ENCODE measurements at regions not wholly inside any gene's neighbourhood (a gene's known extent, or its start where the extent isn't known, plus 50 kb on each side); places are given as distances from the start of the nearest gene placed in this dataset.

GRCh38 chr4:81564025-81564424, 92.3 kb upstream of the RASGEF1B start:
- no peak overlapping the region for H3K4me3 Mint-ChIP-seq (ENCODE audit: unreplicated experiment)
- peaks cover 11% of the 10 kb centered on the region for H3K4me1 Mint-ChIP-seq (ENCODE audit: insufficient read depth, unreplicated experiment)
- H3K27ac Mint-ChIP-seq (ENCODE audit: low read depth, unreplicated experiment), result no peak overlapping the region
- peaks cover 6% of the 10 kb centered on the region for H3K36me3 Mint-ChIP-seq (ENCODE audit: insufficient read depth, unreplicated experiment)
- DNase-seq (ENCODE audit: unreplicated experiment), result no peak
- no TSS peak for BruUV-seq (replicated peaks)
- H3K27me3 Mint-ChIP-seq (ENCODE audit: insufficient read depth, unreplicated experiment), result no peaks in the 10 kb centered on the region
- H3K9me3 Mint-ChIP-seq (ENCODE audit: unreplicated experiment), result no peaks in the 10 kb centered on the region
- no peak for TF ChIP-seq CTCF (IDR thresholded peaks at IDR 0.05; ENCODE audit: unreplicated experiment)
- CTCF ChIA-PET, result interaction anchor here (0.6 to 1.0 kb wide), 3 partner anchors 29 to 101 kb away, joined by 3 to 4 read pairs (median 3); no protein-coding TSS in a partner anchor
- intact Hi-C loops (cut with micrococcal nuclease), result no loop called here
- POLR2A ChIA-PET, result no interaction called here

- BruUV-seq (replicated peaks), result no TSS peak
Observed at GRCh38 chr4:81562093-81562492, 90.4 kb upstream of the RASGEF1B start.

GRCh38 chr4:81557306-81557705, 85.6 kb upstream of the RASGEF1B start:
- ChIA-PET POLR2A (no interaction called here), CTCF (no interaction called here)
- Mint-ChIP-seq H3K4me3 (ENCODE audit: unreplicated experiment) (no peak overlapping the region), H3K36me3 (ENCODE audit: insufficient read depth, unreplicated experiment) (no peaks in the 10 kb centered on the region), H3K27ac (ENCODE audit: low read depth, unreplicated experiment) (no peak overlapping the region), H3K4me1 (ENCODE audit: insufficient read depth, unreplicated experiment) (peaks cover 4% of the 10 kb centered on the region), H3K27me3 (ENCODE audit: insufficient read depth, unreplicated experiment) (no peaks in the 10 kb centered on the region), H3K9me3 (ENCODE audit: unreplicated experiment) (no peaks in the 10 kb centered on the region)
- BruUV-seq (replicated peaks), result no TSS peak
- peak; percentile 13 for DNase-seq (ENCODE audit: unreplicated experiment)
- TF ChIP-seq CTCF (IDR thresholded peaks at IDR 0.05; ENCODE audit: unreplicated experiment), result no peak
- intact Hi-C loops (cut with micrococcal nuclease), result no loop called here

More at GRCh38 chr4:81562093-81562492, 90.4 kb upstream of the RASGEF1B start:
- Mint-ChIP-seq H3K4me1 (ENCODE audit: insufficient read depth, unreplicated experiment) (peaks cover 14% of the 10 kb centered on the region), H3K36me3 (ENCODE audit: insufficient read depth, unreplicated experiment) (peaks cover 6% of the 10 kb centered on the region), H3K27me3 (ENCODE audit: insufficient read depth, unreplicated experiment) (no peaks in the 10 kb centered on the region), H3K27ac (ENCODE audit: low read depth, unreplicated experiment) (no peak overlapping the region), H3K4me3 (ENCODE audit: unreplicated experiment) (no peak overlapping the region), H3K9me3 (ENCODE audit: unreplicated experiment) (no peaks in the 10 kb centered on the region)
- no peak for DNase-seq (ENCODE audit: unreplicated experiment)
- intact Hi-C loops (cut with micrococcal nuclease), result no loop called here
- CTCF ChIA-PET, result interaction anchor here (0.6 to 1.3 kb wide), 2 partner anchors 56 to 482 kb away, joined by 3 read pairs; no protein-coding TSS in a partner anchor
- POLR2A ChIA-PET, result interaction anchor here (1.0 to 1.5 kb wide), 2 partner anchors 11 to 14 kb away, joined by 3 to 4 read pairs; no protein-coding TSS in a partner anchor
- TF ChIP-seq CTCF (IDR thresholded peaks at IDR 0.05; ENCODE audit: unreplicated experiment), result no peak

- intact Hi-C loops (cut with micrococcal nuclease), result no loop called here
- no peak for TF ChIP-seq CTCF (IDR thresholded peaks at IDR 0.05; ENCODE audit: unreplicated experiment)
- no peaks in the 10 kb centered on the region for H3K36me3 Mint-ChIP-seq (ENCODE audit: insufficient read depth, unreplicated experiment)
Observed at GRCh38 chr4:81555489-81555888, 83.8 kb upstream of the RASGEF1B start.

More at GRCh38 chr4:81555489-81555888, 83.8 kb upstream of the RASGEF1B start:
- Mint-ChIP-seq H3K27ac (ENCODE audit: low read depth, unreplicated experiment) (no peak overlapping the region), H3K27me3 (ENCODE audit: insufficient read depth, unreplicated experiment) (no peaks in the 10 kb centered on the region), H3K4me1 (ENCODE audit: insufficient read depth, unreplicated experiment) (peaks cover 4% of the 10 kb centered on the region), H3K4me3 (ENCODE audit: unreplicated experiment) (no peak overlapping the region), H3K9me3 (ENCODE audit: unreplicated experiment) (no peaks in the 10 kb centered on the region)
- DNase-seq (ENCODE audit: unreplicated experiment), result no peak
- POLR2A ChIA-PET, result no interaction called here
- CTCF ChIA-PET, result no interaction called here
- BruUV-seq (replicated peaks), result no TSS peak
